SK-N-SH (cell line): ENCODE measurements at regions not wholly inside any gene's neighbourhood (a gene's known extent, or its start where the extent isn't known, plus 50 kb on each side); places are given as distances from the start of the nearest gene placed in this dataset.
"Not testable (repeated sequence)": the region's sequence is repeated elsewhere in the genome, so short reads cannot be mapped to it uniquely, and the experiment has no call there.

ENCODE experiments used
- CTCF ChIA-PET: fragments of 300-600, 350-600 bp; formaldehyde crosslinking; extraction: SDS; loops from one replicate; lab custom pipeline; 2021; lab: Yijun Ruan, JAX
- POLR2A ChIA-PET: fragments of 350-600 bp; sonication (Branson Sonifier 250); formaldehyde crosslinking; extraction: SDS; loops from one replicate; lab custom pipeline; 2020; ENCODE audit warnings: antibody characterized with exemption, inconsistent platforms; lab: Yijun Ruan, JAX
- DNase-seq: peaks from one replicate; pipeline ENCODE4 v3.0.0; 2012
- H2AFZ ChIP-seq: fragments of 200-600 bp; sonication (generic); 2 replicates; pipeline ENCODE4 v1.8.1; 2016; ENCODE audit warnings: antibody characterized with exemption, mild to moderate bottlenecking, low read depth
- H3F3A ChIP-seq: fragments of 200-600 bp; sonication (generic); replicated peaks from 2 replicates; pipeline ENCODE3; 2016; ENCODE audit warnings: antibody characterized with exemption, mild to moderate bottlenecking; ENCODE audit not compliant: insufficient read depth
- H3K27ac ChIP-seq, 2 experiments: fragments of 200-500 bp in 1 of 2; fragments of 200-600 bp in 1 of 2; sonication (Bioruptor generic) in 1 of 2; sonication (generic), shearing (Covaris generic) in 1 of 2; 2 replicates each; pipeline versions ENCODE4 v1.5.1 to v1.6.1; 2014 to 2016; ENCODE audit warnings: low read depth in 2 of 2, inconsistent platforms in 1 of 2, low read length in 1 of 2, mild to moderate bottlenecking in 1 of 2, mixed read lengths in 1 of 2
- H3K27me3 ChIP-seq: fragments of 200-600 bp; sonication (generic), shearing (Covaris generic); 2 replicates; pipeline ENCODE4 v1.6.1; 2016; ENCODE audit warnings: mixed run types; ENCODE audit not compliant: insufficient read depth
- H3K36me3 ChIP-seq, 2 experiments: fragments of 200-500 bp in 1 of 2; fragments of 200-600 bp in 1 of 2; sonication (Bioruptor generic) in 1 of 2; sonication (generic) in 1 of 2; replicated peaks in 1 of 2; 2 replicates each; pipeline versions ENCODE3 to v1.5.1; 2014 to 2016; ENCODE audit warnings: low read length in 1 of 2, mild to moderate bottlenecking in 1 of 2; ENCODE audit not compliant: insufficient read depth in 2 of 2, control insufficient read depth in 1 of 2
- H3K4me1 ChIP-seq, 2 experiments: fragments of 200-500 bp in 1 of 2; fragments of 200-600 bp in 1 of 2; sonication (Bioruptor generic) in 1 of 2; sonication (generic), shearing (Covaris generic) in 1 of 2; 2 replicates each; pipeline versions ENCODE4 v1.5.1 to v1.6.1; 2014 to 2016; ENCODE audit warnings: low read depth in 1 of 2, low read length in 1 of 2, mixed run types in 1 of 2; ENCODE audit not compliant: insufficient read depth in 2 of 2, control insufficient read depth in 1 of 2
- H3K4me2 ChIP-seq: fragments of 200-600 bp; sonication (generic), shearing (Covaris generic); 2 replicates; pipeline ENCODE4 v1.6.1; 2017; ENCODE audit warnings: mixed run types
- H3K4me3 ChIP-seq, 2 experiments: fragments of 200-500 bp in 1 of 2; fragments of 200-600 bp in 1 of 2; sonication (Bioruptor generic) in 1 of 2; sonication (generic), shearing (Covaris generic) in 1 of 2; 2 replicates each; pipeline versions ENCODE4 v1.5.1 to v1.8.1; 2014 to 2016; ENCODE audit warnings: low read depth in 2 of 2, inconsistent platforms in 1 of 2, low read length in 1 of 2, mild to moderate bottlenecking in 1 of 2, mixed read lengths in 1 of 2, moderate library complexity in 1 of 2
- H3K79me2 ChIP-seq: fragments of 200-600 bp; sonication (generic); 2 replicates; pipeline ENCODE4 v1.8.1; 2017; ENCODE audit warnings: mild to moderate bottlenecking; ENCODE audit not compliant: insufficient read depth
- H3K9ac ChIP-seq: fragments of 200-600 bp; sonication (generic); 2 replicates; pipeline ENCODE4 v1.6.1; 2017; ENCODE audit warnings: mixed run types
- H3K9me2 ChIP-seq: fragments of 200-600 bp; sonication (generic); 2 replicates; pipeline ENCODE4 v1.6.1; 2017; ENCODE audit warnings: mixed run types
- H3K9me3 ChIP-seq: fragments of 200-600 bp; sonication (generic); 2 replicates; pipeline ENCODE4 v1.6.1; 2017; ENCODE audit warnings: mixed run types, mild to moderate bottlenecking, moderate library complexity
- H4K20me1 ChIP-seq: fragments of 200-600 bp; sonication (generic); 2 replicates; pipeline ENCODE4 v1.6.1; 2017; ENCODE audit warnings: mild to moderate bottlenecking, mixed run types; ENCODE audit not compliant: insufficient read depth
- MEF2A ChIP-seq: IDR thresholded peaks from 2 replicates; pipeline ENCODE4 v1.4.0; 2012; ENCODE audit warnings: low read depth, borderline replicate concordance
- MXI1 ChIP-seq: IDR thresholded peaks from 2 replicates; pipeline ENCODE4 v1.6.1; 2012; ENCODE audit warnings: mild to moderate bottlenecking, low read depth, low read length, improper control_type of control experiment
- TAF1 ChIP-seq: IDR thresholded peaks from 2 replicates; pipeline ENCODE4 v1.6.1; 2012; ENCODE audit warnings: low read depth, mild to moderate bottlenecking, low read length, moderate library complexity, borderline replicate concordance
- TCF12 ChIP-seq: IDR thresholded peaks from 2 replicates; pipeline ENCODE4 v1.4.0; 2012
- USF1 ChIP-seq: IDR thresholded peaks from 2 replicates; pipeline ENCODE4 v1.4.0; 2012; ENCODE audit warnings: low read depth, borderline replicate concordance
- ZBTB33 ChIP-seq: IDR thresholded peaks from 2 replicates; pipeline ENCODE4 v1.4.0; 2012; ENCODE audit warnings: low read depth, borderline replicate concordance
- WGBS: methylation state at CpG from one replicate; pipeline ENCODE4 v1.1.6; 2017; ENCODE audit warnings: low lambda C conversion rate; 5-methylcytosine and 5-hydroxymethylcytosine counted together

- no peaks in the 10 kb centered on the region for H4K20me1 ChIP-seq
- no peaks in the 10 kb centered on the region for H3K27me3 ChIP-seq
- H3K4me1 ChIP-seq = no peaks in the 10 kb centered on the region; a peak in 1 of 4 replicates
- CTCF ChIA-PET = interaction anchor here (1.4 kb wide), 1 partner anchor 27 kb away, joined by 3 read pairs; no protein-coding TSS in a partner anchor
- no peaks in the 10 kb centered on the region for H3K9me2 ChIP-seq
- H3K9ac ChIP-seq = no peak overlapping the region
- H2AFZ ChIP-seq = no peak overlapping the region
- H3K4me2 ChIP-seq = no peak overlapping the region
- H3F3A ChIP-seq = no peaks in the 10 kb centered on the region
- TF ChIP-seq USF1 = no peak
- TF ChIP-seq MEF2A = no peak
- TF ChIP-seq ZBTB33 = no peak
- TF ChIP-seq TAF1 = no peak
- TF ChIP-seq MXI1 = no peak
- TF ChIP-seq TCF12 = no peak
- no peaks in the 10 kb centered on the region for H3K36me3 ChIP-seq
- POLR2A ChIA-PET = no interaction called here
- WGBS = 63% methylated on average over 4 of the region's 4 CpGs
- 0 out of 2 replicates have a peak, but pooled peaks cover 5% of the 10 kb centered on the region for H3K9me3 ChIP-seq
- H3K27ac ChIP-seq = no peak overlapping the region
- no peak for DNase-seq
- no peak overlapping the region for H3K4me3 ChIP-seq
- H3K79me2 ChIP-seq = no peaks in the 10 kb centered on the region
These were observed 138.1 kb downstream of the TMEM167A start for GRCh38 chr5:82938901-82939725.

DNA sequence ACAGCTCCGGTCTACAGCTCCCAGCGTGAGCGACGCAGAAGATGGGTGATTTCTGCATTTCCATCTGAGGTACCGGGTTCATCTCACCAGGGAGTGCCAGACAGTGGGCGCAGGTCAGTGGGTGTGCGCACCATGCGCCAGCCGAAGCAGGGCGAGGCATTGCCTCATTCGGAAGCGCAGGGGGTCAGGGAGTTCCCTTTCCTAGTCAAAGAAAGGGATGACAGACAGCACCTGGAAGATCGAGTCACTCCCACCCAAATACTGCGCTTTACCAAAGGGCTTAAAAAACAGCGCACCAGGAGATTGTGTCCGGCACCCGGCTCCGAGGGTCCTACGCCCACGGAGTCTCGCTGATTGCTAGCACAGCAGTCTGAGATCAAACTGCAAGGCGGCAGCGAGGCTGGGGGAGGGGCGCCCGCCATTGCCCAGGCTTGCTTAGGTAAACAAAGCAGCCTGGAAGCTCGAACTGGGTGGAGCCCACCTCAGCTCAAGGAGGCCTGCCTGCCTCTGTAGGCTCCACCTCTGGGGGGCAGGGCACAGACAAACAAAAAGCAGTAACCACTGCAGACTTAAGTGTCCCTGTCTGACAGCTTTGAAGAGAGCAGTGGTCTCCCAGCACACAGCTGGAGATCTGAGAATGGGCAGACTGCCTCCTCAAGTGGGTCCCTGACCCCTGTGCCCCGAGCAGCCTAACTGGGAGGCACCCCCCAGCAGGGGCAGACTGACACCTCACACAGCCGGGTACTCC is 144.5 kb downstream of the TMEM167A start:
- H3K4me2 ChIP-seq, H3K79me2 ChIP-seq, H3K27ac ChIP-seq, H3K9me2 ChIP-seq, H3K9ac ChIP-seq, H3K27me3 ChIP-seq, H3F3A ChIP-seq, POLR2A ChIA-PET, H3K4me1 ChIP-seq, H2AFZ ChIP-seq, DNase-seq, H3K9me3 ChIP-seq, CTCF ChIA-PET, H3K4me3 ChIP-seq, H3K36me3 ChIP-seq, H4K20me1 ChIP-seq: not testable (repeated sequence)
- 83% methylated on average over 20 of the region's 28 CpGs for WGBS
